H9 (cell line): ENCODE measurements at regions not wholly inside any gene's neighbourhood (a gene's known extent, or its start where the extent isn't known, plus 50 kb on each side); places are given as distances from the start of the nearest gene placed in this dataset.

Source experiments
- DNase-seq: peaks from one replicate; pipeline ENCODE4 v3.0.0-alpha.2; 2017
- H2AFZ ChIP-seq: one replicate; pipeline ENCODE4 v1.6.1; 2013; ENCODE audit warnings: mild to moderate bottlenecking, low read length, control low read depth, moderate library complexity
- H2AK5ac ChIP-seq: 2 replicates; pipeline ENCODE4 v1.6.1; 2013; ENCODE audit warnings: low read length, control low read depth, mixed read lengths; ENCODE audit not compliant: insufficient read length
- H2BK120ac ChIP-seq: one replicate; pipeline ENCODE4 v1.6.1; 2013; ENCODE audit warnings: low read depth, mild to moderate bottlenecking, low read length, control low read depth, inconsistent platforms; ENCODE audit not compliant: poor library complexity, severe bottlenecking
- H2BK12ac ChIP-seq: 2 replicates; pipeline ENCODE4 v1.6.1; 2013; ENCODE audit warnings: low read length, control low read depth, mixed read lengths, low read depth; ENCODE audit not compliant: insufficient read length
- H2BK15ac ChIP-seq: 2 replicates; pipeline ENCODE4 v1.6.1; 2013; ENCODE audit warnings: low read depth, low read length, control low read depth
- H2BK20ac ChIP-seq: one replicate; pipeline ENCODE4 v1.6.1; 2013; ENCODE audit warnings: low read depth, mild to moderate bottlenecking, low read length, control low read depth, inconsistent platforms; ENCODE audit not compliant: poor library complexity, severe bottlenecking
- H2BK5ac ChIP-seq: 2 replicates; pipeline ENCODE4 v1.6.1; 2013; ENCODE audit warnings: low read length, control low read depth, mixed read lengths; ENCODE audit not compliant: insufficient read length
- H3K14ac ChIP-seq: 2 replicates; pipeline ENCODE4 v1.6.1; 2013; ENCODE audit warnings: low read length, control low read depth; ENCODE audit not compliant: insufficient read depth
- H3K18ac ChIP-seq: 2 replicates; pipeline ENCODE4 v1.6.1; 2013; ENCODE audit warnings: low read depth, mild to moderate bottlenecking, mixed read lengths, low read length, control low read depth; ENCODE audit not compliant: insufficient read length
- H3K23ac ChIP-seq: 2 replicates; pipeline ENCODE4 v1.6.1; 2013; ENCODE audit warnings: low read length, control low read depth, mixed read lengths, low read depth; ENCODE audit not compliant: insufficient read length
- H3K23me2 ChIP-seq: 2 replicates; pipeline ENCODE4 v1.6.1; 2013; ENCODE audit warnings: low read depth, mild to moderate bottlenecking, mixed read lengths, low read length, control low read depth; ENCODE audit not compliant: insufficient read length, poor library complexity, severe bottlenecking
- H3K27ac ChIP-seq: 2 replicates; pipeline ENCODE4 v1.5.1; 2013; ENCODE audit warnings: low read length, control low read depth, mixed read lengths, low read depth; ENCODE audit not compliant: insufficient read length
- H3K27me3 ChIP-seq: 2 replicates; pipeline ENCODE4 v1.6.1; 2013; ENCODE audit warnings: low read length, control low read depth, inconsistent platforms; ENCODE audit not compliant: insufficient read depth
- H3K4ac ChIP-seq: 2 replicates; pipeline ENCODE4 v1.6.1; 2013; ENCODE audit warnings: low read depth, mild to moderate bottlenecking, control low read depth, inconsistent platforms, low read length, moderate library complexity
- H3K4me1 ChIP-seq: 2 replicates; pipeline ENCODE4 v1.6.1; 2013; ENCODE audit warnings: low read length, control low read depth, inconsistent platforms; ENCODE audit not compliant: insufficient read depth
- H3K4me2 ChIP-seq: 2 replicates; pipeline ENCODE4 v1.6.1; 2013; ENCODE audit warnings: low read length, control low read depth, mixed read lengths; ENCODE audit not compliant: insufficient read length, insufficient read depth
- H3K56ac ChIP-seq: 2 replicates; pipeline ENCODE4 v1.6.1; 2013; ENCODE audit warnings: low read depth, mild to moderate bottlenecking, mixed read lengths, low read length, control low read depth; ENCODE audit not compliant: insufficient read length
- H3K79me1 ChIP-seq: 2 replicates; pipeline ENCODE4 v1.6.1; 2013; ENCODE audit warnings: low read depth, mild to moderate bottlenecking, moderate library complexity, low read length, control low read depth, inconsistent platforms; ENCODE audit not compliant: insufficient read depth, poor library complexity, severe bottlenecking
- H3K79me2 ChIP-seq: 2 replicates; pipeline ENCODE4 v1.6.1; 2013; ENCODE audit warnings: low read length, control low read depth, inconsistent platforms; ENCODE audit not compliant: insufficient read depth
- H3K9ac ChIP-seq: 2 replicates; pipeline ENCODE4 v1.6.1; 2013; ENCODE audit warnings: low read length, control low read depth, mixed read lengths; ENCODE audit not compliant: insufficient read length; ENCODE audit errors: extremely low read depth
- H3K9me3 ChIP-seq: one replicate; pipeline ENCODE4 v1.6.1; 2013; ENCODE audit warnings: low read depth, low read length, inconsistent platforms; ENCODE audit not compliant: control insufficient read depth
- H3T11ph ChIP-seq: one replicate; pipeline ENCODE4 v1.6.1; 2013; ENCODE audit warnings: mild to moderate bottlenecking, low read length, control low read depth, inconsistent platforms
- H4K20me1 ChIP-seq: one replicate; pipeline ENCODE4 v1.6.1; 2013; ENCODE audit not compliant: control insufficient read depth, insufficient read length, insufficient read depth
- H4K5ac ChIP-seq: 2 replicates; pipeline ENCODE4 v1.6.1; 2013; ENCODE audit warnings: low read depth, mild to moderate bottlenecking, mixed read lengths, low read length, control low read depth; ENCODE audit not compliant: insufficient read length
- H4K8ac ChIP-seq: replicated peaks from 2 replicates; pipeline ENCODE4 v1.6.1; 2013; ENCODE audit warnings: low read length, control low read depth, mixed read lengths, low read depth; ENCODE audit not compliant: insufficient read length
- H4K91ac ChIP-seq: 2 replicates; pipeline ENCODE4 v1.6.1; 2013; ENCODE audit warnings: low read depth, mild to moderate bottlenecking, moderate library complexity, mixed read lengths, low read length, control low read depth; ENCODE audit not compliant: insufficient read length
- H3K27ac Mint-ChIP-seq, 3 experiments: 2 replicates in 2 of 3; 3 replicates in 1 of 3; pipeline ENCODE4 v1.8.0; 2020 to 2021; ENCODE audit warnings: mixed read lengths in 3 of 3, mild to moderate bottlenecking in 1 of 3, moderate library complexity in 1 of 3
- H3K27me3 Mint-ChIP-seq: 2 replicates; pipeline ENCODE4 v1.8.0; 2021; ENCODE audit warnings: low read depth, mild to moderate bottlenecking, moderate library complexity, mixed read lengths
- H3K36me3 Mint-ChIP-seq, 3 experiments: 2 replicates in 2 of 3; 3 replicates in 1 of 3; pipeline ENCODE4 v1.8.0; 2020 to 2021; ENCODE audit warnings: low read depth in 3 of 3, mixed read lengths in 3 of 3; ENCODE audit not compliant: insufficient read depth in 1 of 3
- H3K4me1 Mint-ChIP-seq, 2 experiments: 2 replicates each; pipeline ENCODE4 v1.8.0; 2020; ENCODE audit warnings: mixed read lengths in 2 of 2
- H3K4me3 Mint-ChIP-seq, 2 experiments: 2 replicates in 1 of 2; 3 replicates in 1 of 2; pipeline ENCODE4 v1.8.0; 2020 to 2021; ENCODE audit warnings: mild to moderate bottlenecking in 2 of 2, mixed read lengths in 2 of 2, moderate library complexity in 1 of 2
- H3K9me3 Mint-ChIP-seq, 2 experiments: 2 replicates in 1 of 2; 3 replicates in 1 of 2; pipeline ENCODE4 v1.8.0; 2020; ENCODE audit warnings: mild to moderate bottlenecking in 2 of 2, mixed read lengths in 2 of 2, moderate library complexity in 1 of 2
- WGBS: extraction: QIAGEN DNeasy Blood & Tissue Kit; methylation state at CpG from one replicate; pipeline ENCODE4 v1.1.7; 2013; ENCODE audit warnings: missing lambda C conversion rate, low lambda C conversion rate, mixed read lengths; ENCODE audit not compliant: insufficient read length; ENCODE audit errors: extremely low coverage; 5-methylcytosine and 5-hydroxymethylcytosine counted together
- TF ChIP-seq, protein P1 (sequence below): fragments of 200-600 bp; sonication (generic); conservative IDR thresholded peaks from 3 replicates; pipeline ENCODE4 v1.8.0; 2021; ENCODE audit warnings: antibody characterized with exemption, mild to moderate bottlenecking

DNA sequence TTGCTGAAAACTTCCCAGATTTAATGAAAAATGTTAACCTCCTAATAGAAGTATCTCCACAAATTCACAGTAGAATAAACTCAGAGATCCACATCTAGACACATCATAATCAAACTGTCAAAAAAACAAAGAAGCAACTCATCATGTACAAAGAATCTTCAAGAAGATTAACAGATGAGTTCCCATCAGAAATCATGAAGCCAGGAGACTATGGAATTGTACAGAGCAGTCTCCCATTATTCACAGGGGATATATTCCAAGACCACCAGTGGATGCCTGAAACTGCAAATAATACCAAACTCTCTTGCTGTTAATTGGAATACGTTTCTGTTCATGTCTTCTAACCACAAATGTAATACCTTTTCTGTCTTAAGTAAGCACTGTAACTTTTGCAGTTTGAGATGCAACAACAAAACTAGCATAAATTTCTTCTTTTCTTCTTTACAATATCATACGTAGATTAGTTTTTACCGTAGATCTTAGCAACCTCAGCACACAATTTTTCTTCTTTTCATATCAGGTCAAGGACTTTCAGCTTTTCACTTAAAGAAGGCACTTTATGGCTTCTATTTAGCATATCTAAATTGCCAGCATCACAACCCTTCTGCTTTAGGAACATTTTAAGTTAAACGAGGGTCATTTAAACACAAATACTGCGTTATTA, 70.3 kb upstream of the MIR17HG start:
- Histone ChIP-seq H2BK120ac (no peak overlapping the region), H4K5ac (no peak overlapping the region), H3K9me3 (no peaks in the 10 kb centered on the region), H3K18ac (no peak overlapping the region), H4K91ac (no peak overlapping the region), H4K8ac (no peak overlapping the region), H3K4me2 (no peak overlapping the region), H2AK5ac (no peak overlapping the region), H3K4ac (no peak overlapping the region), H3K56ac (no peak overlapping the region), H2BK5ac (no peak overlapping the region), H2AFZ (no peak overlapping the region), H3K4me1 (no peaks in the 10 kb centered on the region), H3K23ac (no peak overlapping the region), H3T11ph (no peak overlapping the region), H3K23me2 (no peaks in the 10 kb centered on the region), H3K9ac (no peak overlapping the region), H2BK20ac (no peak overlapping the region), H3K79me2 (no peaks in the 10 kb centered on the region), H3K27ac (no peak overlapping the region), H4K20me1 (no peaks in the 10 kb centered on the region), H3K14ac (no peak overlapping the region), H3K27me3 (no peaks in the 10 kb centered on the region), H2BK15ac (no peak overlapping the region), H2BK12ac (no peak overlapping the region), H3K79me1 (no peaks in the 10 kb centered on the region)
- WGBS, result no CpG with 5 or more reads among the region's 5 CpGs
- Mint-ChIP-seq H3K27me3 (no peaks in the 10 kb centered on the region), H3K4me1 (no peaks in the 10 kb centered on the region), H3K4me3 (no peak overlapping the region), H3K9me3 (peaks cover 0 to 2% of the 10 kb centered on the region in 2 experiments; a peak in 1 of 5 replicates), H3K27ac (no peak overlapping the region), H3K36me3 (no peaks in the 10 kb centered on the region)
- DNase-seq, result no peak
- TF ChIP-seq, protein P1, sequence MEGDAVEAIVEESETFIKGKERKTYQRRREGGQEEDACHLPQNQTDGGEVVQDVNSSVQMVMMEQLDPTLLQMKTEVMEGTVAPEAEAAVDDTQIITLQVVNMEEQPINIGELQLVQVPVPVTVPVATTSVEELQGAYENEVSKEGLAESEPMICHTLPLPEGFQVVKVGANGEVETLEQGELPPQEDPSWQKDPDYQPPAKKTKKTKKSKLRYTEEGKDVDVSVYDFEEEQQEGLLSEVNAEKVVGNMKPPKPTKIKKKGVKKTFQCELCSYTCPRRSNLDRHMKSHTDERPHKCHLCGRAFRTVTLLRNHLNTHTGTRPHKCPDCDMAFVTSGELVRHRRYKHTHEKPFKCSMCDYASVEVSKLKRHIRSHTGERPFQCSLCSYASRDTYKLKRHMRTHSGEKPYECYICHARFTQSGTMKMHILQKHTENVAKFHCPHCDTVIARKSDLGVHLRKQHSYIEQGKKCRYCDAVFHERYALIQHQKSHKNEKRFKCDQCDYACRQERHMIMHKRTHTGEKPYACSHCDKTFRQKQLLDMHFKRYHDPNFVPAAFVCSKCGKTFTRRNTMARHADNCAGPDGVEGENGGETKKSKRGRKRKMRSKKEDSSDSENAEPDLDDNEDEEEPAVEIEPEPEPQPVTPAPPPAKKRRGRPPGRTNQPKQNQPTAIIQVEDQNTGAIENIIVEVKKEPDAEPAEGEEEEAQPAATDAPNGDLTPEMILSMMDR, result no peak
